Jurkat, Clone E6-1 (cell line): ENCODE measurements at regions not wholly inside any gene's neighbourhood (a gene's known extent, or its start where the extent isn't known, plus 50 kb on each side); places are given as distances from the start of the nearest gene placed in this dataset.
"Not testable (repeated sequence)": the region's sequence is repeated elsewhere in the genome, so short reads cannot be mapped to it uniquely, and the experiment has no call there.

Experiments
- DNase-seq: peaks from one replicate; pipeline ENCODE4 v3.0.0-alpha.2; 2011; ENCODE audit warnings: low read depth, low spot score
- H3K4me3 ChIP-seq: 2 replicates; pipeline ENCODE4 v1.5.1; 2011; ENCODE audit warnings: mild to moderate bottlenecking, low read length, control low read depth, moderate library complexity

- DNase-seq, result no peak
- H3K4me3 ChIP-seq, result no peak overlapping the region
These were observed 979.6 kb upstream of the SPRY2 start for GRCh38 chr13:81320516-81320915.

GRCh38 chr13:81319351-81319750, 978.4 kb upstream of the SPRY2 start:
- no peak overlapping the region for H3K4me3 ChIP-seq
- no peak for DNase-seq

GRCh38 chr13:81318231-81319019, 977.5 kb upstream of the SPRY2 start:
- no peak overlapping the region for H3K4me3 ChIP-seq
- DNase-seq, result no peak

DNA sequence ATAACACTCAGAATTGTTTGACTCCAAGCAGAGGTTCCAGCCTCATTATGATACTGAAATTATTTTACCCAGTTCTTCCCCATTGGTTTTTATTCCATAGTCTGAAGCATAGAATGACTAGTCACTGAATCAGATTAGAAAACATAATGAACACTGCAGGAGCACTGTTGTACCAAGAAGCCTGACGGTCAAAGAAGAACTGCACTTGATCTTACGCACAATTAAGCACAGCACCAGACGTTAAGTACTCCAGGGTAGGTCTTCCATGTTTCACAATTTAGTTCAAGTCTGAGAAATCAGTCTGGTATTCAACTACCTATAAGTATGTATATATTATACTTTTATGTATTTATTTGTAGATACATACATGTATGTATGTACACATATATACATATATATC, 973.5 kb upstream of the SPRY2 start:
- no peak overlapping the region for H3K4me3 ChIP-seq
- DNase-seq, result no peak

DNA sequence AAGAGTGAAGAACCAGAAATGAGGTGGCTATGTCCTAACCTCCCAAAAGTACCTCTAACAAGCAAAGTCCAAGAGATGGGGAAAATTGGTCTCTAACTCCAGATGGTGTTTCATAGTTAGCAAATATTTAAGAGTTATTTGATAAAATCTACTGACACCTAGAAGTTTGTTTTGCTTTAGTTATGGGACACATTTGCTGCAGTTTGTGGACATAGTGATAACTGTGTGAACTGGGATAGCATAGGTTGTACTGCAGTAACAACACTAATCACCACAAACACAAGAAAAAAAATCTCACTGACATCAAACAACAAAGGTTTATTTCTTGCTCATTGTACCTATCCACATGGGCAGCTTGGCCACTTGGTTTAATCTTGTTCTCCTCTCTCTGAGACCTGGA, 965.0 kb upstream of the SPRY2 start:
- H3K4me3 ChIP-seq, result no peak overlapping the region
- no peak for DNase-seq

- DNase-seq, result no peak
- H3K4me3 ChIP-seq, result no peak overlapping the region
These were observed 963.3 kb upstream of the SPRY2 start for GRCh38 chr13:81304121-81304659.

DNA sequence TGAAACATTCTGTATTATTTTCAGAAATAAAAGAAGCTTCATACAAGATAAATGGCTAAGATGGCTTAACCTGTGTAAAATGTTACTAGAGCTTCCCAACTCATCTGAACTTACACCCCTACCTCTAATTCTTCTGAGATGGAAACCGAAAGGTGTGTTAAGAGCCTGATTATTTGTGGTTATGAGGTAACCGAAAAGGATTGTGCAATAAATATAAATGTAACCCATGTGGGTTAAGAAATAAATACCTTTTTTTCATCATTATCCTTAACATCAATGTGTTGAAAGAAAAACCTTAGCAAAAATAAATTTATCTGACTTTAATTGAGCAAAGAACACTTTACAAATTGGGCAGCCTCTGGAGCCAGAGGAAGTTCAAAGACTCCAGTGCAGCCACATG, 961.8 kb upstream of the SPRY2 start:
- no peak for DNase-seq
- no peak overlapping the region for H3K4me3 ChIP-seq

DNA sequence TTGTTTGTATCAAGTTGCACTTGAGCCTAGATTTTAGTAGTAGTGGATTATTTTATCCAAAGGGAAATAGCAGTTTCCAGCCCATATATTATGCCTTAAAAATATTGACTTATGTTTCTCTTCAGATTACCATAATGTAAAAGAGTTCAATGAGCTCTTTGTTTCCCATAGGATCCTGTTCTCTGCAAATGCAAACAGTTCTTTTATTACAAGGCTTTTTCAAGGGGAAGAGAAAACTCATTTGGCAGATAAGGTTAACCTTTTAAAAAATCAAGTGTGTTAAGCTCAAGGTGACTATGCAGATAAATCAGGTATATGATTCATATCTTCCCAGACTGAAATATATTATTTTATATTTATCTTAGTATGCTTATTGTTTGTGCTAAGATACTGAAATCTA, 961.2 kb upstream of the SPRY2 start:
- H3K4me3 ChIP-seq, result no peak overlapping the region

GRCh38 chr13:81295177-81295576, 954.3 kb upstream of the SPRY2 start:
- no peak for DNase-seq
- no peak overlapping the region for H3K4me3 ChIP-seq

More for the DNA sequence above, 961.2 kb upstream of the SPRY2 start:
- DNase-seq, result no peak

DNA sequence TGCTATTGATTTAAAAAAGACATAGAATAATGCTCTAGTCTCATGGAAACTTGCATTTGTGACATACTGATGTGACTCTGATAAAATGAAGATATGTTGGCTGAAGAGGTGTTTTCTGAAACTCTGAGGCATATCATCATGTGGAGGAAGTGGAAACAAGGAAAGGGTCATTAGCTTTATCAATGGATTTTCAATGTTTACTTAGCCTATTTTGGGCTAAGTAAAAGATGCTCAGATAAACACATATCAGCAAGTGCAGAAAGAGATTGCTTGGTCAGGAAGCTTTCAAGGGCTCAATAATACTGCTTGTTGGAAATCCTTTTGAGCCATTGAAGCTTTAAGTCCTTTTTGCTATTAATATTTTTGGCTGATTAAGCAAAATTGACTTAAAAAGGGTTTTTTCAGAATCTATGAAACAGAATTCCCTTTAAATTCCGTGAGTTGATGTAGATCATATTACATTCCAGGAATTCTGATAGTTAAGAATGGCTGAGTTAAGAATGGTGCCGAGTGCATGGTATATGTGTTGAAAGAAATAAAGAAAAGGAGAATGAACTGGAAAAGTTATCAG, 952.8 kb upstream of the SPRY2 start:
- no peak for DNase-seq
- no peak overlapping the region for H3K4me3 ChIP-seq

GRCh38 chr13:81283561-81283960, 942.6 kb upstream of the SPRY2 start:
- DNase-seq, result no peak
- no peak overlapping the region for H3K4me3 ChIP-seq

- H3K4me3 ChIP-seq, result no peak overlapping the region
- no peak for DNase-seq
These were observed 942.1 kb upstream of the SPRY2 start for GRCh38 chr13:81283062-81283461.

GRCh38 chr13:81275666-81276258, 934.8 kb upstream of the SPRY2 start:
- no peak overlapping the region for H3K4me3 ChIP-seq
- no peak for DNase-seq

DNA sequence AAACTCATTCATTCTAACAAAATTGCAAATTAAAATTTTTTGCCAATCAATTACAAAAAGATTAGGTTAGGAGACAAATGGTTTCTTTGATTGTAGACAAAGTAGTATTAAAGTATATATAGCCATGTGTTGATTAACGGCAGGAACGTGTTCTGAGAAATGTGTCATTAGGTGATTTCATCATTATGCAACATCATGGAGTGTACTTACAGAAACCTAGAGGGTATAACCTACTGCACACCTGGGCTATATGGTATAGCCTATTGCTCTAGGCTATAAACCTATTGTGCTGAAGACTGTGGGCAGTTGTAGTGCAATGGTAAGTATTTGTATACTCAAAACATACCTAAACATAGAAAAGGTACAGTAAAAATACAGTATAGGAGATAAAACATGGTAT, 906.8 kb upstream of the SPRY2 start:
- DNase-seq, result no peak
- no peak overlapping the region for H3K4me3 ChIP-seq

DNA sequence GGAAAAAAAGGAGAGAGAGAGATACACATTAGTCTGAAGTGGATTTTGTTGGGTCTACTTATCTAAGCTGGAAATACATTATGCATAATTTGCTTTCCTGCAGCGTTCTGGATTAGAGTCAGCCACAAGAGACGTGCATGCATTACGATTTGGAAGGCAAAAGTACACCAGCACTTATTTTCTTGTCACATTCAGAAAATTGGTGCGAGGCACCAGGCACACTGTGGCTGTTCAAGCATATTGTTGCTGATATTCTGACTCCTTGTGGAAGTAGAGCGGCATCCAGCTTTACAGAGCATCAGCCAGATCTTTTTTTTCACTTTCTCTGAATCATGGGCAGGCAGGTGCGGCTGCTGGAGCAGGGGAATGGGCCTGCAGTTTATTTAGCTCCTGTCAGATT, 905.6 kb upstream of the SPRY2 start:
- no peak for DNase-seq
- H3K4me3 ChIP-seq, result no peak overlapping the region

GRCh38 chr13:81244011-81244410, 903.1 kb upstream of the SPRY2 start:
- DNase-seq, result no peak
- H3K4me3 ChIP-seq, result no peak overlapping the region

DNA sequence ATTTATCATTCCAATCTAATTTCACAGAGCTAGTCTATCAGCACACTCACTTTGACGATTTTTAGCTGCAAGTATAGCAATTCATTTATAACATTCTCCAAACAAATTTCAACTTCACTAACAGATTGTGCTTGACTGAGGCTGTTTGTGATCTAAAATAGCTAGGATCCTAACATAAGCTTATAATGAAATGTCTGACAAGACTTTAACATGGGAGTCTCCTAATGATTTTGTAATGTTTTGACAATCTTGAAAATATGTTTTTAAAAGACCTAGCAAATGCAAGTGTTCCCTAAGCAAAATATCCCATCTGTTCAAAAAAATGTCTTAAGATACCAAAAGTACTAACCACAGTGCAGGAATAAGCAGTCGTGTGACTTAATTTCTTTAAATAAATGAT, 889.5 kb upstream of the SPRY2 start:
- no peak overlapping the region for H3K4me3 ChIP-seq
- DNase-seq, result no peak

DNA sequence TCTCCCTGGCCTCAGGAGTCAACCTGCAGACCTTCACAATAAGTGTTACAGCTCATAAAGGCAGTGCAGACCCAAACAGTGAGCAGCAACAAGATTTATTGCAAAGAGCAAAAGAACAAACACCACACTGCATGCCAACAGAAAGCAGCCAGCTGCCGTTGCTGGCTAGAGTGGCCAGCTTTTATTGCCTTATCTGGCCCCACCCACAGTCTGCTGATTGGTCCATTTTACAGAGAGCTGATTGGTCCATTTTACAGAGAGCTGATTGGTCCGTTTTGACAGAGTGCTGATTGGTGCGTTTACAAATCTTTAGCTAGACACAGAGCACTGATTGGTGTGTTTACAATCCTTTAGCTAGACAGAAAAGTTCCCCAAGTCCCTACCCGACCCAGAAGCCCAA, 885.9 kb upstream of the SPRY2 start:
- DNase-seq, H3K4me3 ChIP-seq: not testable (repeated sequence)

GRCh38 chr13:81224209-81224833, 883.4 kb upstream of the SPRY2 start:
- no peak overlapping the region for H3K4me3 ChIP-seq
- DNase-seq, result no peak

DNA sequence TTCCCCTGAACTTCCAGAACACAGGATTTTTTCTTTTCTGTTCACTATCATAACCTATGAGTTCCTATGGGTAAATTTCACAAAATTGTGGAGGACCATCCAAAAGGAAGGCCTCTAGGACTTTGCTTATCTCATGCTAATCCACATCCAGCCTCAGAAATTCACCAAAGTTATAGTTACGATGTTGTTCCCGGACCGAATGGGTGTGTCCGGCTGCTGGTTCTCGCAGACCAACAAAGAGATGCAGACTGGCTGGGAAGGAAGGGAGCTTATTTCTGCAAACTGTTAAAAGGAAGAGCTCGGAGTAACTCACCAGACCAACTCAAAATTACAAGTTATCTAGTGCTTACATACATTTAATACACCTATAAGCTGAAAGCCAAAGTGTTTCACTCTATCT, 882.9 kb upstream of the SPRY2 start:
- no peak for DNase-seq

More for the DNA sequence above, 882.9 kb upstream of the SPRY2 start:
- H3K4me3 ChIP-seq, result no peak overlapping the region
